HG02981 (cell line): ENCODE measurements at regions not wholly inside any gene's neighbourhood (a gene's known extent, or its start where the extent isn't known, plus 50 kb on each side); places are given as distances from the start of the nearest gene placed in this dataset.

Experiments
- ATAC-seq: cut with Tn5 transposase; IDR thresholded peaks from one replicate; pipeline ENCODE4 v1.9.1; 2021; ENCODE audit warnings: mild to moderate bottlenecking, moderate library complexity; ENCODE audit not compliant: unreplicated experiment

GRCh38 chr13:106354961-106355360 lies 180.5 kb downstream of the EFNB2 start:
- ATAC-seq = no peak

- no peak for ATAC-seq
Observed at GRCh38 chr13:106352850-106353249, 182.6 kb downstream of the EFNB2 start.

GRCh38 chr13:106351251-106351650 lies 184.2 kb downstream of the EFNB2 start:
- no peak for ATAC-seq

DNA sequence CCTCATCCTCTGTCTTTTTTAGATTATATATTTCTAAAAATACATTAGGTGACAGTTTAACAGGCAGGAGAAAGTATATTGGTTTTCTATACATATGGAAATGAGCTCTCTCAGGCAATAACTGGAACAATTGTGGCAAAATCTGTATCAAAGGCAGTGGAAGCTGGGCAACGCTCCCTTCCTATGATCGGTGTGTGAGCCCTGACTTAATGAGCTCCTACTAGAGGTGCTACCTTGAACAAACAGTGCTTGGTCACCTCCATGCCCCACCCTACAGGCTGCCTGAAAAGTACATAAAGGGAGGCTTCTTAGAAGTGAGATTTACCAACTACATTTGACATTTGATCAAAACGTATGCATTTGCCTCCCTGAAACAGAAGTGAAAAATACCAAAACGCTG lies 185.3 kb downstream of the EFNB2 start:
- no peak for ATAC-seq

GRCh38 chr13:106349080-106349931 lies 186.2 kb downstream of the EFNB2 start:
- no peak for ATAC-seq

DNA sequence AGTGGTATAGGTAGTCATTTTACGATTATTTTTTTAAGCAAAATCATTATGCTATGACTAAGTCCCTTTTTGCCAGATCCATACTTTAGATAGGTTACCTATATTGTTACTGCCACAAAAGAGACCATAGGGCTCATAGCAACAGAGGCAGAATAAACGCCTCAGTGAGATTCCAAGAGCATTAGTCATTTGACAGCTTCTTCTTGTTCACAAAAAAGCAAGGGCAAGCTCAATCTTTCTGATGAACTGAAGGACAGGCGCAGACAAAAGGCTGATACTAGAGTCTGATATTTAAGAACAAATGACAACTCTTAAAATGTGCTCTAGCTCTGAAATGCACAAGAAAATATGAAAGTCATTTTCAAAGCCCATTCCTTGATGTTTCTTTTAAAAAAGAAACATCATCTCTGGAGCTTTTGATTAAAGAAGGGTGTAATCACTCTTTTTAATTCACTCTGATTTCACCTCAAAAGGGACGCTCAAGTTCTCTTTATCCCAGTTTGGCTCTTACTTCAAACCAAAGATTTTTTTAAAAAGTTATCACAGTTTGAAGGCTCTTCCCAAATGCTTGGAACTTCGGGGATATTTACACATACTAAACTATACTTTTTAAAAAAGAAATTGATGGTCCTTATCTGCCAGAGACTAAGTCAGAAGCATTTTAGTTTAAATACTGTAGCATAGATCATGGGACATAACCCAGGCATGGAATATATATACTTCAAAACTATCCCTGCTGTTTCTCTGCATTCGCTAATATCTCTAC lies 187.2 kb downstream of the EFNB2 start:
- no peak for ATAC-seq

GRCh38 chr13:106344342-106344741 lies 191.1 kb downstream of the EFNB2 start:
- ATAC-seq = no peak

- ATAC-seq = no peak
Observed at GRCh38 chr13:106343836-106344235, 191.6 kb downstream of the EFNB2 start.

GRCh38 chr13:106340249-106340648 lies 195.2 kb downstream of the EFNB2 start:
- ATAC-seq = no peak

GRCh38 chr13:106337096-106337850 lies 198.2 kb downstream of the EFNB2 start:
- ATAC-seq = no peak

GRCh38 chr13:106336668-106337067 lies 198.8 kb downstream of the EFNB2 start:
- ATAC-seq = no peak

- ATAC-seq = no peak
Observed at GRCh38 chr13:106332621-106333020, 202.8 kb downstream of the EFNB2 start.

DNA sequence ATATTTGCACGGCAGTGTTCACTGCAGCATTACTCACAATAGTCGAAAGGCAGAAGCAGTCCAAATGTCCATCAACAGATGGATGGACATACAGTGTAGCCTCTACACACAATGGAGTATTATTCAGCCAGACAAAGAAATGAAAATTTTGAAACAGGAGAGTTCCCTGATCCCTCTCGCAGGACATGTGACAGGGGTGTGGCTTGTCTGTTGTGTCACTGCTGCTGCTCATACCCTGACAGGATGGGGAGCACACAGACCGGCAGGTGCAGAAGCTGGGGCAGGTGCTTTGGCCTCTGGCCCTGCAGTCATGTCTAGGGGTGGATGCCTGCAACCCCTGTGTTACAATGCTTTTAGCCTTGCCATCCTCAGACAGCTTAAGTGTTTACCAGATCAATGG lies 204.3 kb downstream of the EFNB2 start:
- no peak for ATAC-seq

GRCh38 chr13:106329941-106330340 lies 205.5 kb downstream of the EFNB2 start:
- ATAC-seq = no peak

GRCh38 chr13:106326751-106327150 lies 208.7 kb downstream of the EFNB2 start:
- ATAC-seq = no peak

GRCh38 chr13:106324444-106324843 lies 211.0 kb downstream of the EFNB2 start:
- ATAC-seq = no peak

DNA sequence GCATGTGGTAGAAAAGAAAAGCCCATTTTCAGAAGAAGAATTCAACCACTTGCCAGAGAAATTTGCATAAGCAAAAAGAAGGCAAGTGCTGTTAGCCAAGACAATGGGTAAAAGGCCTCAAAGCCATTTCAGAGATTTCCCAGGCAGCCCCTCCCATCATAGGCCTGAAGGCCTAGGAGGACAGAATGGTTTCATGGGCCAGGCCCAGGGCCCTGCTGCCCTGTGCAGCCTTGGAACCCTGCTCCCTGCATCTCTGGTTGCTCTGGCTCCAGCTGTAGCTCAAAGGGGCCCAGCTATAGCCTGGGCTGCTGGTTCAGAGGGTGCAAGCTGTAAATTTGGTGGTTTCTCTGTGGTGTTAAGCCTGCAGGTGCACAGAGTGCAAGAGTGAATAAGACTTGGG lies 212.8 kb downstream of the EFNB2 start:
- ATAC-seq = no peak

DNA sequence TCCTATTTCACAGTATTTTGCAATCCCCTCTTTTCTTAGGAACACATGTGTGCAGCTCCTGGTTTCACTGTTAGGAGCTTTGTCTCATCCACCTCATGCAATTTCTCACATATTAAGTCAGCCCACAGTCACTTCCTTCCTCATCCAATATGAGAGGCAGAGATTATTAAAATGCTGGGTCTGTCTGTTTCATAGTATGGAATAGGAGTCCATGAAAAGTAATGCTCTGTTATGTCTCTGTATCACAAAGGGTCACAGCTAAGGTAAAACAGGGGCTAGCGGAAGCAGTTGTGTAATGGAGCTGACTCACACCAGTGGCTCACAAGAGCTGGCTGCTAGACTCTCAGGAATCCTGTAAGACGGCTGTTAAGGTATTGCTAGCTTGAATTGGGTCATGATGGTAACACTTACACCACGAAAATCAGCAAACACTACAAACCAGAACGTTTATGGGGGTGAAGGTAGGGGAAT lies 216.5 kb downstream of the EFNB2 start:
- ATAC-seq = no peak

- no peak for ATAC-seq
Observed at GRCh38 chr13:106314417-106314816, 221.0 kb downstream of the EFNB2 start.

- ATAC-seq = no peak
Observed at GRCh38 chr13:106311004-106311403, 224.5 kb downstream of the EFNB2 start.

- no peak for ATAC-seq
Observed at GRCh38 chr13:106310291-106310865, 225.1 kb downstream of the EFNB2 start.
